ENCODE measurements at regions not wholly inside any gene's neighbourhood (a gene's known extent, or its start where the extent isn't known, plus 50 kb on each side); places are given as distances from the start of the nearest gene placed in this dataset.

- no peak for DNase-seq
Observed at GRCh38 chr12:24121911-24122310, 172.4 kb upstream of the SOX5 start.

GRCh38 chr12:24118668-24119067 lies 169.2 kb upstream of the SOX5 start:
- no peak for DNase-seq

- DNase-seq: no peak
Observed at GRCh38 chr12:24116548-24116947, 167.1 kb upstream of the SOX5 start.

- no peak for DNase-seq
Observed at GRCh38 chr12:24113701-24114100, 164.2 kb upstream of the SOX5 start.

GRCh38 chr12:24111616-24112015 lies 162.1 kb upstream of the SOX5 start:
- DNase-seq: no peak

- DNase-seq: no peak
Observed at GRCh38 chr12:24111086-24111485, 161.6 kb upstream of the SOX5 start.

GRCh38 chr12:24109381-24110039 lies 160.0 kb upstream of the SOX5 start:
- DNase-seq: no peak

- no peak for DNase-seq
Observed at GRCh38 chr12:24102676-24103075, 153.2 kb upstream of the SOX5 start.

GRCh38 chr12:24099576-24099975 lies 150.1 kb upstream of the SOX5 start:
- DNase-seq: no peak

GRCh38 chr12:24095245-24095644 lies 145.8 kb upstream of the SOX5 start:
- no peak for DNase-seq

- no peak for DNase-seq
Observed at GRCh38 chr12:24089510-24089890, 140.0 kb upstream of the SOX5 start.

- DNase-seq: no peak
Observed at GRCh38 chr12:24088751-24089509, 139.5 kb upstream of the SOX5 start.

GRCh38 chr12:24087294-24087693 lies 137.8 kb upstream of the SOX5 start:
- no peak for DNase-seq

GRCh38 chr12:24084800-24085199 lies 135.3 kb upstream of the SOX5 start:
- no peak for DNase-seq

- DNase-seq: no peak
Observed at GRCh38 chr12:24083838-24084237, 134.4 kb upstream of the SOX5 start.

GRCh38 chr12:24081606-24082005 lies 132.1 kb upstream of the SOX5 start:
- no peak for DNase-seq

- DNase-seq: no peak
Observed at GRCh38 chr12:24081092-24081529, 131.6 kb upstream of the SOX5 start.

GRCh38 chr12:24080465-24080864 lies 131.0 kb upstream of the SOX5 start:
- no peak for DNase-seq

- no peak for DNase-seq
Observed at GRCh38 chr12:24079083-24079482, 129.6 kb upstream of the SOX5 start.

GRCh38 chr12:24078318-24078765 lies 128.9 kb upstream of the SOX5 start:
- DNase-seq: no peak

- DNase-seq: no peak
Observed at GRCh38 chr12:24077161-24077560, 127.7 kb upstream of the SOX5 start.

- no peak for DNase-seq
Observed at GRCh38 chr12:24075650-24076049, 126.2 kb upstream of the SOX5 start.

- DNase-seq: no peak
Observed at GRCh38 chr12:24073170-24073810, 123.8 kb upstream of the SOX5 start.

- no peak for DNase-seq
Observed at GRCh38 chr12:24072302-24072701, 122.8 kb upstream of the SOX5 start.
